Heart left ventricle (tissue), 13 donors: ENCODE measurements at regions not wholly inside any gene's neighbourhood (a gene's known extent, or its start where the extent isn't known, plus 50 kb on each side); places are given as distances from the start of the nearest gene placed in this dataset.

Experiments used
- CTCF ChIP-seq, 12 donors: fragments of 200-600 bp; sonication (generic) in 4 of 12; IDR thresholded peaks; one replicate each; pipeline versions ENCODE4 v1.5.0 to v1.8.0; 2018 to 2022; ENCODE audit warnings: antibody characterized with exemption in 12 of 12, mild to moderate bottlenecking in 5 of 12
- POLR2A ChIP-seq, 2 donors: fragments of 450-650 bp; IDR thresholded peaks; one replicate each; pipeline ENCODE4 v1.6.1; 2017; ENCODE audit warnings: antibody characterized with exemption in 2 of 2, mild to moderate bottlenecking in 2 of 2, moderate library complexity in 2 of 2
- donor health status: ischemic (EF 13 %, LVEDD 7.1; RV severe dilation, severe dysfunction).
- donor health status: DM: no; HTN: yes; CAD: no.
- donor health status: DM: no; HTN: no; CAD: no.
- donor health status: ischemic (EF 25% LVEDD 6.9; RV normal size, moderate dysfunction).
- donor health status: ischemic (EF 25% LVEDD 5.7; RV mildly dilated, moderate dysfunction).
- donor health status: ischemic (EF 35%, LVEDD 5.7; RV mildly dilated, moderate dysfunction).
- donor health status: nonischemic (EF 11% LVEDD 7.7; RV severe dilation, severe dysfunction).
- donor health status: DM: yes; HTN: yes; CAD: no.
- donor health status: PGD.
- donor health status: ischemic (EF 29% LVEDD 5.4; RV normal size, mild dysfunction).
- donor health status: nonischemic (EF 23%, LVEDD 6.1; RV moderate dilation, normal function).

DNA sequence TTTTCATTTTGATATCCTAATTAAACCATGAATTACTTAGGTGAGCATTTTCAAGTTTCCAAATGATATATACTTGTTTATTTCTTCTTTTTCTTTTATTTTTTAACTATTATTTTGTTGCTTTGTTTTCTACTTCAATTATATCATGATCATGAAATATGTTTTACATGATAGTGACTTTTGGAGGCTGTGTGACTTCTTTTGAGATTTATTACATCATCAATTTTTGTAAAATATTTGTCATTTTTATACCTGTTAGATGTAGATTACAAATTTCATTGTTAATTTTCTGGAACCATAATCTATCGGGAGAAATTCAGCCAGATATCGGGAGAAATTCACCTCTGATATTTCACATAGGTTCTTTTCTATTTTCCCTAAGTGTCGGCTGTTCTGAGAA, 228.6 kb downstream of the RAD51AP2 start:
- no peak for TF ChIP-seq CTCF (IDR thresholded peaks at IDR 0.05)
- TF ChIP-seq POLR2A (IDR thresholded peaks at IDR 0.05), result no peak
